HEK293 (cell line): ENCODE measurements at regions not wholly inside any gene's neighbourhood (a gene's known extent, or its start where the extent isn't known, plus 50 kb on each side); places are given as distances from the start of the nearest gene placed in this dataset.

Experiments used
- CTCF ChIA-PET: fragments of 350-600 bp; formaldehyde crosslinking; extraction: SDS; loops from one replicate; lab custom pipeline; 2021; ENCODE audit warnings: antibody characterized with exemption; lab: Yijun Ruan, JAX
- POLR2A ChIA-PET: fragments of 300-600 bp; formaldehyde crosslinking; extraction: SDS; loops from one replicate; lab custom pipeline; 2020; ENCODE audit warnings: antibody characterized with exemption, inconsistent platforms; lab: Yijun Ruan, JAX
- H3K27ac ChIP-seq: fragments of 200-500 bp; sonication (Bioruptor generic); 2 replicates; pipeline ENCODE4 v1.5.1; 2014; ENCODE audit warnings: low read depth, low read length, control low read depth, inconsistent platforms; ENCODE audit errors: extremely low read depth
- H3K36me3 ChIP-seq, 2 experiments: fragments of 200-500 bp in 1 of 2; sonication (Bioruptor generic) in 1 of 2; 1 replicate in 1 of 2; 2 replicates in 1 of 2; pipeline ENCODE4 v1.5.1; 2014 to 2017; ENCODE audit warnings: inconsistent platforms in 2 of 2, low read length in 2 of 2; ENCODE audit not compliant: control insufficient read depth in 2 of 2, insufficient read depth in 1 of 2
- H3K4me1 ChIP-seq: fragments of 200-500 bp; sonication (Bioruptor generic); 2 replicates; pipeline ENCODE4 v1.5.1; 2014; ENCODE audit warnings: mild to moderate bottlenecking, low read length, inconsistent platforms; ENCODE audit not compliant: control insufficient read depth, insufficient read depth
- H3K4me3 ChIP-seq: 2 replicates; pipeline ENCODE4 v1.5.1; 2011; ENCODE audit warnings: low read depth, mild to moderate bottlenecking, control low read depth, low read length, moderate library complexity
- H3K9me3 ChIP-seq: fragments of 200-500 bp; sonication (Bioruptor generic); 2 replicates; pipeline ENCODE4 v1.5.1; 2014; ENCODE audit warnings: low read depth, low read length, inconsistent platforms; ENCODE audit not compliant: control insufficient read depth, insufficient read depth
- HOXC10 ChIP-seq: sonication (generic); formaldehyde crosslinking; IDR thresholded peaks from 2 replicates; pipeline ENCODE4 v1.8.1; 2023; ENCODE audit warnings: mild to moderate bottlenecking, missing genetic modification reagents
- MYNN ChIP-seq: fragments of 450-650 bp; formaldehyde crosslinking; IDR thresholded peaks from 2 replicates; pipeline ENCODE4 v1.5.1; 2016; ENCODE audit warnings: missing biosample characterization, missing genetic modification characterization, borderline replicate concordance
- MZF1 ChIP-seq: fragments of 450-650 bp; formaldehyde crosslinking; IDR thresholded peaks from 2 replicates; pipeline ENCODE4 v1.5.1; 2017; ENCODE audit warnings: missing biosample characterization, missing genetic modification characterization, borderline replicate concordance
- PRDM10 ChIP-seq: fragments of 450-650 bp; formaldehyde crosslinking; IDR thresholded peaks from 2 replicates; pipeline ENCODE4 v1.5.1; 2016; ENCODE audit warnings: missing biosample characterization, missing genetic modification characterization
- ZEB2 ChIP-seq: fragments of 450-650 bp; formaldehyde crosslinking; IDR thresholded peaks from 2 replicates; pipeline ENCODE4 v1.5.1; 2016; ENCODE audit warnings: missing biosample characterization, missing genetic modification characterization
- ZNF133 ChIP-seq: fragments of 450-650 bp; formaldehyde crosslinking; IDR thresholded peaks from 2 replicates; pipeline ENCODE4 v1.5.1; 2016; ENCODE audit warnings: missing biosample characterization, missing genetic modification characterization
- ZNF157 ChIP-seq: fragments of 450-650 bp; formaldehyde crosslinking; IDR thresholded peaks from 2 replicates; pipeline ENCODE4 v1.5.1; 2016; ENCODE audit warnings: missing biosample characterization, missing genetic modification characterization
- ZNF280D ChIP-seq: fragments of 450-650 bp; formaldehyde crosslinking; IDR thresholded peaks from 2 replicates; pipeline ENCODE4 v1.5.1; 2016; ENCODE audit warnings: missing biosample characterization, missing genetic modification characterization
- ZNF324 ChIP-seq: fragments of 450-650 bp; formaldehyde crosslinking; IDR thresholded peaks from 2 replicates; pipeline ENCODE4 v1.5.1; 2016; ENCODE audit warnings: missing biosample characterization, missing genetic modification characterization
- ZNF514 ChIP-seq: fragments of 450-650 bp; formaldehyde crosslinking; IDR thresholded peaks from 2 replicates; pipeline ENCODE4 v1.5.1; 2016; ENCODE audit warnings: missing biosample characterization, missing genetic modification characterization
- ZNF521 ChIP-seq: fragments of 450-650 bp; formaldehyde crosslinking; IDR thresholded peaks from 2 replicates; pipeline ENCODE4 v1.5.1; 2017; ENCODE audit warnings: missing biosample characterization, mild to moderate bottlenecking, missing genetic modification characterization
- ZNF560 ChIP-seq: fragments of 450-650 bp; formaldehyde crosslinking; IDR thresholded peaks from 2 replicates; pipeline ENCODE4 v1.5.1; 2017; ENCODE audit warnings: missing biosample characterization, missing genetic modification characterization, borderline replicate concordance
- ZNF596 ChIP-seq: fragments of 450-650 bp; IDR thresholded peaks from 2 replicates; pipeline ENCODE4 v1.5.0; 2018; ENCODE audit warnings: missing biosample characterization, mild to moderate bottlenecking, missing genetic modification characterization, moderate library complexity
- ZNF600 ChIP-seq: fragments of 450-650 bp; formaldehyde crosslinking; IDR thresholded peaks from 2 replicates; pipeline ENCODE4 v1.5.1; 2016; ENCODE audit warnings: missing biosample characterization, missing genetic modification characterization
- ZNF645 ChIP-seq: fragments of 450-650 bp; formaldehyde crosslinking; IDR thresholded peaks from 2 replicates; pipeline ENCODE4; 2016; ENCODE audit warnings: missing biosample characterization, missing genetic modification characterization
- ZNF777 ChIP-seq: fragments of 450-650 bp; formaldehyde crosslinking; IDR thresholded peaks from 2 replicates; pipeline ENCODE4 v1.5.1; 2017; ENCODE audit warnings: missing biosample characterization, missing genetic modification characterization, borderline replicate concordance
- ZNF843 ChIP-seq: fragments of 450-650 bp; formaldehyde crosslinking; IDR thresholded peaks from 2 replicates; pipeline ENCODE4 v1.5.1; 2016; ENCODE audit warnings: missing biosample characterization, missing genetic modification characterization
- ZSCAN18 ChIP-seq: fragments of 450-650 bp; formaldehyde crosslinking; IDR thresholded peaks from 2 replicates; pipeline ENCODE4 v1.5.1; 2016; ENCODE audit warnings: missing biosample characterization, missing genetic modification characterization
- ZXDB ChIP-seq: fragments of 450-650 bp; formaldehyde crosslinking; IDR thresholded peaks from 2 replicates; pipeline ENCODE4 v1.5.1; 2016; ENCODE audit warnings: missing biosample characterization, missing genetic modification characterization
- TF ChIP-seq, protein P1 (sequence below): fragments of 450-650 bp; formaldehyde crosslinking; IDR thresholded peaks from 2 replicates; pipeline ENCODE4 v1.5.1; 2016; ENCODE audit warnings: missing biosample characterization, missing genetic modification characterization

DNA sequence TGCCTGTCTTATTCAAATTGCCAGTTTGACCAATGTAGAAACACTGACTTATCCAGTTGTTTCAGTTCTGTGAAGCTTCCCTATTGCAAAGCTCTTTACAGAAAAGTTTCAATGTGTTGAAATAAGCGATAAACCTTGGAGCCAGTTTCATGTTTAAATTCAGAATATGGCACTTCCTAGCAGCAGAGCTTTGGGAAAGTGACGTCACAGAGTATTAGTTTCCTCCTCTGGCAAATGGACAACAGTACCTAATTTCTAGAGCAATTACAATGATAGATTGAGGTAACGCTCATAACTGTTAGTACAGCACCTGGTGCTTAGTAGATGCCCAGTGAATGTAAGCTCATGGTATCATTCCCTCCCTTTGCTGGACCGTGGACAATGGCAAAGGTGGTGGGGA is 527.5 kb upstream of the DAB1 start:
- H3K27ac ChIP-seq, result no peak overlapping the region
- no peak overlapping the region for H3K4me3 ChIP-seq
- CTCF ChIA-PET, result no interaction called here
- TF ChIP-seq ZNF645 (tag by site-specific recombination) (no peak), ZNF133 (no peak), ZNF560 (tag by site-specific recombination) (no peak), ZNF324 (tag by site-specific recombination) (no peak), ZNF596 (tag by site-specific recombination) (no peak), ZNF514 (no peak), PRDM10 (tag by site-specific recombination) (no peak), ZNF777 (tag by site-specific recombination) (no peak), ZNF280D (tag by site-specific recombination) (no peak), ZEB2 (tag by site-specific recombination) (no peak), HOXC10 (CRISPR knock-in tag) (no peak), ZXDB (tag by site-specific recombination) (no peak), ZNF521 (tag by site-specific recombination) (no peak), ZNF157 (no peak), ZNF843 (tag by site-specific recombination) (no peak), MYNN (tag by site-specific recombination) (no peak), MZF1 (no peak), ZSCAN18 (tag by site-specific recombination) (no peak), ZNF600 (tag by site-specific recombination) (no peak)
- TF ChIP-seq, protein P1, sequence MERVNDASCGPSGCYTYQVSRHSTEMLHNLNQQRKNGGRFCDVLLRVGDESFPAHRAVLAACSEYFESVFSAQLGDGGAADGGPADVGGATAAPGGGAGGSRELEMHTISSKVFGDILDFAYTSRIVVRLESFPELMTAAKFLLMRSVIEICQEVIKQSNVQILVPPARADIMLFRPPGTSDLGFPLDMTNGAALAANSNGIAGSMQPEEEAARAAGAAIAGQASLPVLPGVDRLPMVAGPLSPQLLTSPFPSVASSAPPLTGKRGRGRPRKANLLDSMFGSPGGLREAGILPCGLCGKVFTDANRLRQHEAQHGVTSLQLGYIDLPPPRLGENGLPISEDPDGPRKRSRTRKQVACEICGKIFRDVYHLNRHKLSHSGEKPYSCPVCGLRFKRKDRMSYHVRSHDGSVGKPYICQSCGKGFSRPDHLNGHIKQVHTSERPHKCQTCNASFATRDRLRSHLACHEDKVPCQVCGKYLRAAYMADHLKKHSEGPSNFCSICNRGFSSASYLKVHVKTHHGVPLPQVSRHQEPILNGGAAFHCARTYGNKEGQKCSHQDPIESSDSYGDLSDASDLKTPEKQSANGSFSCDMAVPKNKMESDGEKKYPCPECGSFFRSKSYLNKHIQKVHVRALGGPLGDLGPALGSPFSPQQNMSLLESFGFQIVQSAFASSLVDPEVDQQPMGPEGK (tag by site-specific recombination), result no peak
- TF ChIP-seq, all 188 proteins: peak for 0
- Histone ChIP-seq H3K4me1 (no peaks in the 10 kb centered on the region), H3K9me3 (no peaks in the 10 kb centered on the region), H3K36me3 (no peaks in the 10 kb centered on the region)
- POLR2A ChIA-PET, result no interaction called here
